SJSA1 (cell line): ENCODE measurements at regions not wholly inside any gene's neighbourhood (a gene's known extent, or its start where the extent isn't known, plus 50 kb on each side); places are given as distances from the start of the nearest gene placed in this dataset.

ENCODE experiments used
- DNase-seq, 2 experiments: peaks; one replicate each; pipeline ENCODE4 v3.0.0-alpha.2; 2015 to 2020; ENCODE audit warnings: low spot score in 2 of 2, low read depth in 1 of 2
- H3K27ac ChIP-seq: fragments of 250-450 bp; sonication (Bioruptor Pico); 2 replicates; pipeline ENCODE4 v1.5.1; 2020; ENCODE audit warnings: mild to moderate bottlenecking, moderate library complexity
- H3K27me3 ChIP-seq: fragments of 250-450 bp; sonication (Bioruptor Pico); replicated peaks from 2 replicates; pipeline ENCODE4 v1.5.1; 2020; ENCODE audit warnings: mild to moderate bottlenecking, moderate library complexity
- H3K36me3 ChIP-seq: fragments of 250-450 bp; sonication (Bioruptor Pico); 2 replicates; pipeline ENCODE4 v1.5.1; 2020; ENCODE audit warnings: mild to moderate bottlenecking
- H3K4me1 ChIP-seq: fragments of 250-450 bp; sonication (Bioruptor Pico); replicated peaks from 2 replicates; pipeline ENCODE4 v1.6.1; 2021; ENCODE audit warnings: mild to moderate bottlenecking
- H3K4me3 ChIP-seq: fragments of 250-450 bp; sonication (Bioruptor Pico); 2 replicates; pipeline ENCODE4 v1.5.1; 2020; ENCODE audit warnings: mild to moderate bottlenecking
- H3K9me3 ChIP-seq: fragments of 250-450 bp; sonication (Bioruptor Pico); replicated peaks from 2 replicates; pipeline ENCODE4 v1.5.1; 2020; ENCODE audit warnings: mild to moderate bottlenecking

GRCh38 chr13:79918620-79919019 is 422.3 kb downstream of the SPRY2 start:
- H3K27me3 ChIP-seq: no peaks in the 10 kb centered on the region
- no peak overlapping the region for H3K4me3 ChIP-seq
- no peaks in the 10 kb centered on the region for H3K36me3 ChIP-seq
- peaks cover 3% of the 10 kb centered on the region for H3K9me3 ChIP-seq
- no peak overlapping the region for H3K27ac ChIP-seq
- DNase-seq: no peak
- no peaks in the 10 kb centered on the region for H3K4me1 ChIP-seq

DNA sequence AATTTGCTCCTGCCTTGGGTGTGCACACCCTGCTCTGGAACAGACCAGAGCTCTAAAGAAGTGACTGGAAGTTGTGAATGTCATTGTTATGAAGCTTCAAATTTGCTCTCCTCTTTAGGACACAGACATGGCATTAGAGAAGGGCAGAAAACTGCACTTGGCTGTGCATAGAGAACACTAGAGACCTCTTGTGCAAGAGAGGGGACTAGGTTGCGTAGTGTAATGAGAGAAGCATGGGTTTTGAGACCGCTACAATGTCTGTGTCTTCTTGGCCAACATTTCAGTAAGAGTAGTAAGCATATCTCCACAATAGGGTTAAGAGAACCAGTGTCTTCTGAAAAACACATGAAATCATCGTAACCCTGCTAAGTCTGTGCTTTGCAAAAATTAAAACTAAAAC is 423.3 kb downstream of the SPRY2 start:
- H3K36me3 ChIP-seq: no peaks in the 10 kb centered on the region
- DNase-seq: no peak
- no peaks in the 10 kb centered on the region for H3K4me1 ChIP-seq
- H3K4me3 ChIP-seq: no peak overlapping the region
- H3K27me3 ChIP-seq: no peaks in the 10 kb centered on the region
- H3K27ac ChIP-seq: no peak overlapping the region
- peaks cover 3% of the 10 kb centered on the region; the same call in 1 of the 2 replicates for H3K9me3 ChIP-seq

DNA sequence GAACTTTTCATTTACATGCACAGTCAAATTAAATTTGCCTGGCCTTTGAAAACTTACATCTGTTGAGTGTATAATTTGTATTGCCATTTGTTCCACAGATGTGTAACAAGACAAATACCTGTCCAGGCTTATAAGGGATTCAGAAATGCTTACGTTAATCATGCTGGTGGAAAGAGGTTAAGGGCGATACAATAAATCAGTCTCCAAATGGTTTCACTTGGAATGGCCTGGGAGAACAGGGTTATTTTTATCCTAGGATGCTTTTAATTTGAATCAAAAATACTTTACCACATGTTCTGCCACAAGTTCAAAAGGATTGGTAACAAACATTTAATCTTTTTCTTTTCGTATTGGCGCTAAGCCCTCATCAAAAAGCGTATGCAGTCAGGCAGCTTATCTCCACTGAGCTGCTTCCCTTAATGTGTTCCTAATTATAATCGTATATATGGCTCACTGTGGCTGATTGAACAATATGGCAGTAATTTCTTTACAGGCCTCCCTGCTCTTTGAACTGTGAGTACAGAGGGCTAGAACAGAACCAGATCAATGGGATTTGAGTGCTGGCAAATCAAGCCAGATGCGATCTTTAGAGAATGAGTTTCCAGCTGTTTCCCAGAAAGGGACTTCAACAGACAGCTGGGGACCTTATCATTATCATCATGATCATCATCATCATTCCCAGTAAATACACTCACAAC is 425.7 kb downstream of the SPRY2 start:
- H3K27ac ChIP-seq: no peak overlapping the region
- no peak for DNase-seq
- H3K27me3 ChIP-seq: no peaks in the 10 kb centered on the region

GRCh38 chr13:79913141-79913827 is 427.6 kb downstream of the SPRY2 start:
- DNase-seq: no peak

More for the DNA sequence above, 425.7 kb downstream of the SPRY2 start:
- Histone ChIP-seq H3K9me3 (no peaks in the 10 kb centered on the region), H3K36me3 (no peaks in the 10 kb centered on the region), H3K4me1 (peaks cover 8% of the 10 kb centered on the region; the same call in 1 of the 2 replicates), H3K4me3 (no peak overlapping the region)

DNA sequence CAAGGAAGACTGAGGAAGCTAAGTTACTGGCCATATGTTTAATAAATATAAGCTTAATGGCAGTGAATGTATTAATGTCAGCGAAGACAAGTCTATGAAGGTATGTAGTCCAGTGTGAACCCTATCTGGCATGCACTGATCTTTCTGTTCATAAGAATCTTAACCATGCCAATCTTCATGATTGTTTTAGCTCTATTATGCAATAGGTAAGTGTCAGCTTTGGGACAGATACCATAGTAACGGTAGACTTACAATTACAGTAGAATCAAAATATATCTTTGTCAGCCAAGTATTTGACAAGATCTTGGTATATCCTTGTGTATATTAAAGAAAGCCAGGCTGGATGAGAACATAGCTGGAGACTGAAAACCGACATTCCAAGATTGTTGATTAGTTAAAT is 428.5 kb downstream of the SPRY2 start:
- DNase-seq: no peak
- Histone ChIP-seq H3K27me3 (no peaks in the 10 kb centered on the region), H3K27ac (no peak overlapping the region), H3K9me3 (no peaks in the 10 kb centered on the region), H3K4me1 (peaks cover 8% of the 10 kb centered on the region; the same call in 1 of the 2 replicates), H3K4me3 (no peak overlapping the region), H3K36me3 (no peaks in the 10 kb centered on the region)

More at GRCh38 chr13:79913141-79913827, 427.6 kb downstream of the SPRY2 start:
- peaks cover 8% of the 10 kb centered on the region; the same call in 1 of the 2 replicates for H3K4me1 ChIP-seq
- H3K27ac ChIP-seq: no peak overlapping the region
- no peak overlapping the region for H3K4me3 ChIP-seq
- no peaks in the 10 kb centered on the region for H3K9me3 ChIP-seq
- no peaks in the 10 kb centered on the region for H3K27me3 ChIP-seq
- no peaks in the 10 kb centered on the region for H3K36me3 ChIP-seq

DNA sequence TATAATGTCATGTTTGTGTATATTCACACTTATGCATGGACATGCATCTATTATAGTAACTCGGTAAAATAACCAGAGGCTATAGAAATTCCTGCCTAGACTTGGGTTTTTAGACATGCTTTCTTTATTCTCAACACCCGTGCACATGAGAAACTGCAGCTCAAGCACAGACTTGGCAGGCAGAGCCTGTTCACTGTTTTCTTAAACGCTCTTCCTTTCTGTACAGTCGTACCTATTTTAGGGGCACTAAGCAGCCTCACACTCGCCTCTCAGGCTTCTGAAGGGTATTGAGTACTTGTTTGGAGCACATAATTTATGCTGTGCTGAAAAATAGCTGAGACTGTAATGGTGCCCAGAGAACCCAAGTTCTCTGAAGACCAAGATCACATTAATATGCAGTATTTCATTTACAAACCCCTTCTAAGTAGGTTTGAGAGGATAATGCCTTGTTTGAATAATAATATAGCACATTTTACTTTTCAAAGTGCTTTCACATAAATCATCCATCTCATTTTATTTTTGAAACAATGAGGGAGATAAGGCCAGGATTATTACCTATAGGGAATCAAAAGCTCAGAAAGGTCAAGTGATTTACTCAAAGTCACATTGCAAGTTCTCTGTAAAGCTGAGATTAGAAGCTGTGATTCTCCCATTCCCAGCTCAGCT is 429.9 kb downstream of the SPRY2 start:
- H3K27ac ChIP-seq: no peak overlapping the region

GRCh38 chr13:79909644-79910043 is 428.7 kb downstream of the NDFIP2 start:
- Histone ChIP-seq H3K4me3 (no peak overlapping the region), H3K27ac (no peak overlapping the region)
- DNase-seq: no peak

More for the DNA sequence above, 429.9 kb downstream of the SPRY2 start:
- DNase-seq: no peak
- H3K9me3 ChIP-seq: no peaks in the 10 kb centered on the region
- H3K4me1 ChIP-seq: peaks cover 8% of the 10 kb centered on the region; the same call in 1 of the 2 replicates
- no peaks in the 10 kb centered on the region for H3K36me3 ChIP-seq
- H3K4me3 ChIP-seq: no peak overlapping the region
- H3K27me3 ChIP-seq: no peaks in the 10 kb centered on the region

DNA sequence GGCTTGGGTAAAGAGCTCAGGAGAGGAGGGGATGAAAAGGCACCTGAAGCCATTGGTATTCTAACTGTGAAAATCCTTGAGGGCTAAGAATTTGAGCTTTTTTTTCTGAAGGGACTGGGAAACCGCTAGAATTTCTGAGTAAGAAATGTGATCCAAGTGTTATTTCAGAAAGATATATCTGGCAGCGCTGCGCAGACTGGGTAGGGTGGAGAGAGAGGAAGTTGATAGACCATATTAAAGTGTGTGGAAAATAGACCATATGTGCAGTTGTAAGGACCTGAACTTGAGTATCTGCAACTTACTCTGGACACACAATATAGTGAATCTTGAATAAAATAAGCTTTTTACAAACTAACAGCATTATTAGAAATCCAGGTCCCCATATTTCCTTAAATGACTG is 427.4 kb downstream of the NDFIP2 start:
- H3K36me3 ChIP-seq: no peaks in the 10 kb centered on the region
- H3K4me1 ChIP-seq: peaks cover 8% of the 10 kb centered on the region; the same call in 1 of the 2 replicates
- no peak for DNase-seq
- H3K27ac ChIP-seq: no peak overlapping the region
- no peaks in the 10 kb centered on the region for H3K27me3 ChIP-seq
- H3K9me3 ChIP-seq: no peaks in the 10 kb centered on the region
- H3K4me3 ChIP-seq: no peak overlapping the region

More at GRCh38 chr13:79909644-79910043, 428.7 kb downstream of the NDFIP2 start:
- H3K9me3 ChIP-seq: no peaks in the 10 kb centered on the region
- H3K4me1 ChIP-seq: peaks cover 8% of the 10 kb centered on the region; the same call in 1 of the 2 replicates
- no peaks in the 10 kb centered on the region for H3K36me3 ChIP-seq
- H3K27me3 ChIP-seq: no peaks in the 10 kb centered on the region

DNA sequence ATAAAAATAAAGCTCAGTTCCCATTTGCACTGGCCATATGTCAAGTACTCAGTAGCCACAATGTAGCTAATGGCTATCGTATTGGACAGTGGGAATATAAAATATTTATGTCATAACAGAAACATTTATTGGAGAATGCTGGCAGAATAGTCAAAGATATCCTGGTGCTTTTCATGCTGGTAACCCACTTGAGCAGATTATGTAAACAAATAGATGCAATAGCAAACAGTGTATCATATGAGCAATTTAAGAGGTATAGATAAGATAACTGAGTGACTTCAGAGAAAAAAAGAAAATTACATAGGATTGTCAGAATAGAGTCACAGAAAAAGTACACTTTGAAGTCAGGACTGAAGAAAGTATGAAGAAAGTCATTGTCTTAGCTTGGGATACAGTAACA is 426.6 kb downstream of the NDFIP2 start:
- H3K4me3 ChIP-seq: no peak overlapping the region
- no peaks in the 10 kb centered on the region for H3K9me3 ChIP-seq
- DNase-seq: no peak
- H3K4me1 ChIP-seq: peaks cover 8% of the 10 kb centered on the region; the same call in 1 of the 2 replicates
- no peak overlapping the region for H3K27ac ChIP-seq
- no peaks in the 10 kb centered on the region for H3K27me3 ChIP-seq
- H3K36me3 ChIP-seq: no peaks in the 10 kb centered on the region

GRCh38 chr13:79906345-79906744 is 425.4 kb downstream of the NDFIP2 start:
- Histone ChIP-seq H3K4me1 (peaks cover 11% of the 10 kb centered on the region), H3K9me3 (no peaks in the 10 kb centered on the region), H3K27me3 (no peaks in the 10 kb centered on the region), H3K36me3 (no peaks in the 10 kb centered on the region), H3K27ac (no peak overlapping the region), H3K4me3 (no peak overlapping the region)
- DNase-seq: no peak

DNA sequence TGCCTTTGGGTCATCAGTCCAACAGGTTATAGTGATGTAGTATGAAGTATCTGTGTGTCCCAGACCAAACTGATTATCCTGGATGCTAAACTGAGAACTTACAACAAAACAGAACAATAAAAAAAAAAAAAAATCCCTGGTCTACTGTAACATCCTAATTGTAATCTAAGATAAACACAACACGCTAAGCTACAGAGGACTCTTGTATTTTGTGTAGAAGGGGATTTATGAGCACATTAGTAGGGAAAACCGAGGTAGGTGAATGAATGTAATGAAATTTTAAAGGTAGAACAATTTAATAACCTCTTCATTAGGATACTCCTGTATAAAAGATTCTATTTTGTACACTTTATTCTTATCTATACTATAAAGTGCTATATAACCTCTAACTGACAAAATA is 424.1 kb downstream of the NDFIP2 start:
- H3K4me3 ChIP-seq: no peak overlapping the region
- peaks cover 8% of the 10 kb centered on the region for H3K4me1 ChIP-seq
- no peaks in the 10 kb centered on the region for H3K27me3 ChIP-seq
- H3K36me3 ChIP-seq: no peaks in the 10 kb centered on the region
- no peak overlapping the region for H3K27ac ChIP-seq
- no peak for DNase-seq
- 0 out of 2 replicates have a peak, but pooled peaks cover 8% of the 10 kb centered on the region for H3K9me3 ChIP-seq

DNA sequence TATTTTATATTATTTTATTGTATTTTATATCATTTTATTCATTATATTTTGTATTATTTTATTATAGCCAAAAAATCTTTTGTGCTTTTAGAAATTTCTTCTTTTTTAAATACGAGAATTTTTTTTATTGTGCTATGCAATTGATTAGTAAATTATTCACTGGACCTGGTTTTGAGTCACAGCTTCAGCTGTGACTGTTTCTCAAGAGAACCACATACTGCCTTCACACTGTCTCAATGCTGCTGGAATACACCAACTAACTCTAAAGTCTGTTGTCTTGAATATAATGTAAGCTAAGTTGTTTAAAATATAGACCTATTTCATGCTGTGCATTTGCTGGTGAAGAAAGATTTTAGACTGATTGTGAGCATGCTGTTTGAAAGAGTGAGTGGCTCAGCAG is 423.6 kb downstream of the NDFIP2 start:
- Histone ChIP-seq H3K9me3 (0 out of 2 replicates have a peak, but pooled peaks cover 8% of the 10 kb centered on the region), H3K4me3 (no peak overlapping the region), H3K36me3 (no peaks in the 10 kb centered on the region), H3K27ac (no peak overlapping the region), H3K27me3 (no peaks in the 10 kb centered on the region), H3K4me1 (peaks cover 8% of the 10 kb centered on the region)
- DNase-seq: no peak

DNA sequence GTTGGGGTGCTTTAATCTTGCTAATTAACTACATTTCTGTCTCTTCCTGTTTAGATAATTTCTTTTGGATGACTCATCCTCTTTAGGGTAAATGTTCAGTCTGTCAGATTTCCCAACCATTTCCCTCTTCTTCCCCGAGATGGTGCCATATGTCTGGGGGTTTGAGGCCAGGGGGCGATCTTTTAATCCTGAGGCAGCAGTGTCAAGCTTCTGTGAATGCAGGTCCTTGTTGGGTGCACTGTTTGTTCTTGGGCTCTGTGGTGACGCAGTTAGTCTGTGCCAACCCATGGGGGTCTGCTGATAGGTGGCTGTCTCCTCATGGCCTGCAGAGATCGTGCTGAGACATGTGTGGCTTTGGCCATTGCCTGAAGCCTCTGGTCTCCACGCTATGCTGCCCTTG is 420.4 kb downstream of the NDFIP2 start:
- Histone ChIP-seq H3K36me3 (no peaks in the 10 kb centered on the region), H3K4me1 (peaks cover 8% of the 10 kb centered on the region), H3K9me3 (peaks cover 8% of the 10 kb centered on the region; the same call in 1 of the 2 replicates), H3K27ac (no peak overlapping the region), H3K27me3 (no peaks in the 10 kb centered on the region; the same call in 1 of the 2 replicates), H3K4me3 (no peak overlapping the region)
- peak in 1 of 2 experiments; percentile 31 for DNase-seq

- Histone ChIP-seq H3K4me1 (peaks cover 8% of the 10 kb centered on the region), H3K9me3 (peaks cover 8% of the 10 kb centered on the region; the same call in 1 of the 2 replicates), H3K27me3 (no peaks in the 10 kb centered on the region; the same call in 1 of the 2 replicates), H3K27ac (no peak overlapping the region), H3K4me3 (no peak overlapping the region), H3K36me3 (no peaks in the 10 kb centered on the region)
- DNase-seq: no peak
These were observed 419.4 kb downstream of the NDFIP2 start for GRCh38 chr13:79900356-79900755.
